ENCODE measurements at regions not wholly inside any gene's neighbourhood (a gene's known extent, or its start where the extent isn't known, plus 50 kb on each side); places are given as distances from the start of the nearest gene placed in this dataset.

DNA sequence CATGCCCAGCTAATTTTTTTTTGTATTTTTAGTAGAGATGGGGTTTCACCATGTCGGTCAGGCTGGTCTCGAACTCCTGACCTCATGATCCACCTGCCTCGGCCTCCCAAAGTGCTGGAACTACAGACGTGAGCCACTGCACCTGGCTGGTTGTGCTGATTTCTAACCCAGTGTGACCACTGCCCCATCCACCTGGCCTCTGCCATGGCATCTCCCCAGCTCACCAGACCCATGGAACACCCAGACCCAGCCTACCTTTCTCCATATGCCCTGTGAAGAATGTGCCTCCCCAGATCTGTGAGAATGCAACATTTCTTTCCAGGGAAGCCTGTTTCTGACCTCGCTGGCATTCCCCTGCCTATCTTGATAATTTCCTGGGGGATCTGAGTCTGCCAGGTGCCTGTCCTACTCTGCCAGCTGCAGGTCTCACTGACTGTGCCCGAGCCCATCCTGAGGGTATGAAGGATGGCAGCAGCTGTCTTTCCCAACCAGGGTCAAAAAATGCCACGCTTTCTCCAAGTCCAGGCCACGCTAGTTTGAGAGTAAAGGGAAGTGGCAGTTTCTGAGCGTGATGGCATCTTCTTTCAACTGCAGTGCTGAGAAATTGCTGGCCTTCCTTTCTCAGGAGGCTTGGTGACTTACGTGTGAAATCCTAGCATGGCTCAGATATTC lies 324.4 kb upstream of the ZNF32 start:
- DNase-seq (ENCODE audit: low read depth in 2 of 2) = no peak

- no peak for DNase-seq (ENCODE audit: low read depth in 2 of 2)
Observed at GRCh38 chr10:43971981-43972380, 323.3 kb upstream of the ZNF32 start.

DNA sequence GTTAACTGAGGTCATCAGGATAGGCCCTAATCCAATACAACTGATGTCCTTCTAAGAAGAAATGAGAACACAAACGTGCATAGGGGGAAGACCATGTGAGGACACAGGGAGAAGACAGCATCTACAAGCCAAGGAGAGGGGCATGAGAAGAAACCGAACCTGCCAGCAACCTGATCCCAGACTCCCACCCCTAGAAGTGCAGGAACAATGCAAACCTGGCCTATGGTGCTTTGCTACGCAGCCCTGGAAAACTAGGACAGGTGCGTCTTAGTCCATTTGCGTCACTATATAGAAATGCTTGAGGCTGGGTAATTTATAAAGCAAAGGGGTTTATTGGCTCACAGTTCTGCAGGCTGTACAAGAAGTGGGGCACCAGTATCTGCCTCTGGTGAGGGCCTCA lies 322.6 kb upstream of the ZNF32 start:
- DNase-seq (ENCODE audit: low read depth in 2 of 2) = no peak

- DNase-seq (ENCODE audit: low read depth in 2 of 2) = no peak
Observed at GRCh38 chr10:43970717-43971116, 322.0 kb upstream of the ZNF32 start.

DNA sequence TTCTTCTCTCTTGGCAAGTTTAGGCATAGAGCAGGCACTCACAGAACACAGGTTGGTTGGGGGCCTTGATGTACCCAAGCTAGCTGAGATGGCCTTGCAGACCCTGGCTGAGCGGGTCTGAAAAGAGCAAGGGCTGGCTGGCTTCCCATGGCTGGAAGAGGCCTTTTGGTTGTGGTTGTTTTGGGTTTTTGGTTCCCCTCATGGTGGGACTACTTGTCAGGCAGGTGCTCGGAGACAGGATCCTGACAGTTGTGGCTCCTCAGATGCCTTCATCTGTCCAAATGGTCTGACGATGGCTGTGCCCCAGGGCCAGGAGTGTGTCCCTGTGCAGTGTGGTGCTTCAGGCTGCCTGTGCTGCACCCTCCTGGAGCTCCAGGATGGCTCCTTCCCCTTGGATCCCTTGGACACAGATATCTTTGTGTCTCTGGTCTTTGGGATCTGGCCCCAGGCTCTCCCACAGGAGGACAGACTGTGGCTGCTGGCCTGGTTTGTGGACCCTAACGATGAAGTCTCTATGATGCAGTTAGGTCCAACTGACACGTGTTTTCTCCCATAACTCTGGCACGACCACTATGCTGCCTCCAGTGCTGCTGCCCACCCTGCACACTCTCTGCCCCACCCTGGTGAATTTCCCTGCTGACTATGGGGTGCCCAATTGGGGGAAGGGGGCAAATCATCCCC lies 321.5 kb upstream of the ZNF32 start:
- DNase-seq (ENCODE audit: low read depth in 2 of 2) = no peak

DNA sequence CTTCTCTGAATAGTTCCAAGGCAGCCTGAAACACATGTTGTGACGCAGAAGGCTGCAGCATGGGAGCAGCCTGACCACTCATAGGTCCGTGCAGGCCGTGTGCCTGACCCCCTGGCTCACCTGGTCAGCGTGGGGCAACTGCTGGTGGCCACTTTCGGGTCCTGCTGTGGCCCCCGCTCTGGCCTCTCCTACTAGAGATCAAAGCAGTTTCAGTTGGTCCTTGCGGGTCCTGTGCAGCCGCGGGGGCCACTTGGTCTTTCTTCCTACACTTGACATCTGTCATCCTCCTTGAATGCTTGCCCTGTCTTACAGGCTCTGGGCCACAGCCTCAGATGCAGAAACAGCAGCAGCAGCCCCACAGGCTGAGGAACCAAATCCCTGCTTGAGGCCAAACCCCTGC lies 320.8 kb upstream of the ZNF32 start:
- DNase-seq (ENCODE audit: low read depth in 2 of 2) = no peak

DNA sequence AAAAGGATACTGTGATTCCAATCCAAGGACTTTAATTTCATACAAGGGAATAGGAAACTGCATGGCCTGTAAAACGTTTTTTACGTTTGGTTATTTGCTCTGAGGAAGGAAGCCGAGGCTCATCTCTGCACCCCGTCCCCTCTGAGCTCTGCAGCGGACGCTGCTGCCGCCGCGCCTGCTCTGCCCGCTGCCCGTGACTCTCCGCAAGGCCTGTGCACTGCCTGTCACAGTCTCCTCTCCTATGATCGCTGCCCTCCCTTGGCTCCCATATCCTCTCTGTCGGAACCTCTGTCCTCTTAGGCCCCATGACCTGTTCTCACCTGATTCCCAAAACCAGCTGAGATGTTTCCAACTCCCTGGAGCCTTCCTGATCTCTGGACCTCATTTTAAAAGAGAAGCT lies 320.3 kb upstream of the ZNF32 start:
- DNase-seq (ENCODE audit: low read depth in 2 of 2) = no peak

- no peak for DNase-seq (ENCODE audit: low read depth in 2 of 2)
Observed at GRCh38 chr10:43968076-43968475, 319.4 kb upstream of the ZNF32 start.

DNA sequence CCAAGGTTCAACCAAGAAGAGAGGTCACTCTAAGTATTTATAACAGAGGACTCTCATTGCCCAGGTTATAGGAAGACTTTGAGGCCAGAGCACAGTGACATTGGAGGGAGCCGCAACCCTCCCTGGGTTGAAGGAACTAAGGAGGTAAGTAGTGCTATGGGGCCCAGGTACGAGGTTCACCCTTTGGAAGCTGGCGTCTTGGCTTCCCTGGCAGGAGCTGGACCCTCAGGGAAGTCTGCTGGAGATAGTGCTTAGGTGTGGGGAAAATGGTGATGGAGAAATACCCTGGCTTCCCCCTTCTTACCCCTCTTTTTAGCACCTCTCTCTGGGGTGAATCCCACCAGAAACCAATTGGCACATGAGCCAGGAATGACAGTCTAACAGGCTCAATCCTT lies 317.9 kb upstream of the ZNF32 start:
- DNase-seq (ENCODE audit: low read depth in 2 of 2) = no peak

DNA sequence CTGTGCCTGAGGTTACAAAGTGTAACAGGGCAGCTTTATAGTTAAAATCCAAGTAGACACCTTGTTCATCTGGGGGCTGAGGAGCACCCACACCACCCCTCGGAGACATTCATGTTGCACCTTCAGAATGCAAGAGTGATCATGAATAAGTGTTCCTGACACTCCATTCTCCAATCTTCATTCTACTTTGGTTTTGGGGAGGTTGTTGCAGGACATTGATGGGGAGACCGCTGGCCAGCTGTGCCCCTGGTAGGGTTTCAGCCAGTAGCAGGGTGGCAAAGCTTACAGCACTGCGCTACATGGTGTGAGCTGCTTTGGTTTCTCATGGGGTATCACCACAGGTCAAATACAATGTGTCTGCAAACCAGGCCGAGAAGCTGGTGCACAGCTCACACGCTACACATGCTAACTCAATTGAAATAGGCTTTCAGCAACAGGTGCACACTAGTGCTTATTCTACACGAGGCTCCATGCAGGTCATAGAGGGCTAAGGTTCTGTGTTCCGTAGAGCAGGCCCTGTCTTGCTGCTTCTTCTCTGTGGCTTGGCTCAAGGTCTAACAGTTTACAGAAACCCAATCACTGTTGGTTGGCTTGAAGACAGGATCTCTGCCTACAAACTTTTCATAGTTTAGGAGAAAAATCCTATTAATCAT lies 317.4 kb upstream of the ZNF32 start:
- DNase-seq (ENCODE audit: low read depth in 2 of 2) = no peak

DNA sequence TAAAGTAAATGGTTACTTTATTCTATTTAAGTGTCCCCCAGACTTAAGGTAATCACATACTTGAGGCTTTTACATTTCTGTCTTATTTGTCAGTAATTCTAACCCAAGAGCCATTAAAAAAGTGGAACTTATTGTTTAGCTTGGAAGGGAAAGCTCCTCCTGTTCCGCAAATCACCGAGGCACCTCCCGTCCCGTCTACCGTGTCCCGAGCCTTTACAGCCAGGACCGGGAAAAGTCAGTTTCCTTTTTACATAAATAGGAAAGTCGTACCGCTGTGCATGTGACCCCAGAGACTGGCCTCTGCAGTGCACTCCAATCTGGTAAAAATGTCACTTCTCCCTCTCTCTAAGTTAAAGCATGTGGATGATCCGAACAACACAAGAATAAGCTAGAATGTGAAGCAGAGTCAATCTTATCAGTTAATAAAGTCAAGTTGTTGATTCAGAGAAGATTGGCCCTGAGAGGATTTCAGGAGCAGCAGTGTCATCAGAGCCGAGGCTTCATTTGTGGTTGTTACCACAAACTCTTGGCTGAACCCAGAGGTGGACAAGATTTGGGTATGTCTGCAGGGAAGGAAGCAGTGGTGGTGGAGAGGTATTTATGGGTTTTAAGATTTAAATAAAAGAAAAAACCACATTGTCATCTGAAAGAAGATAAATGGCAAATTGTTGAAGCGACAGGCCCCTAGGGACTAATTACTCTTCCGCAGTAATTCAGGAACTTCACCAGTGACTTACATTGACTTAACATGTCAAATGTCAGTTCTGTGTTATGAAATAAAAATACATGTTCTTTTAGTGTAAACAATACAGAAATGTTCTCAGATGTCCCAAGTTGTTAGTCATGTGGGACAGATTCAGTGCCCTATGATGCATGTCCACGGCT lies 316.6 kb upstream of the ZNF32 start:
- DNase-seq (ENCODE audit: low read depth in 2 of 2) = no peak

- DNase-seq (ENCODE audit: low read depth in 2 of 2) = no peak
Observed at GRCh38 chr10:43964486-43964885, 315.8 kb upstream of the ZNF32 start.

DNA sequence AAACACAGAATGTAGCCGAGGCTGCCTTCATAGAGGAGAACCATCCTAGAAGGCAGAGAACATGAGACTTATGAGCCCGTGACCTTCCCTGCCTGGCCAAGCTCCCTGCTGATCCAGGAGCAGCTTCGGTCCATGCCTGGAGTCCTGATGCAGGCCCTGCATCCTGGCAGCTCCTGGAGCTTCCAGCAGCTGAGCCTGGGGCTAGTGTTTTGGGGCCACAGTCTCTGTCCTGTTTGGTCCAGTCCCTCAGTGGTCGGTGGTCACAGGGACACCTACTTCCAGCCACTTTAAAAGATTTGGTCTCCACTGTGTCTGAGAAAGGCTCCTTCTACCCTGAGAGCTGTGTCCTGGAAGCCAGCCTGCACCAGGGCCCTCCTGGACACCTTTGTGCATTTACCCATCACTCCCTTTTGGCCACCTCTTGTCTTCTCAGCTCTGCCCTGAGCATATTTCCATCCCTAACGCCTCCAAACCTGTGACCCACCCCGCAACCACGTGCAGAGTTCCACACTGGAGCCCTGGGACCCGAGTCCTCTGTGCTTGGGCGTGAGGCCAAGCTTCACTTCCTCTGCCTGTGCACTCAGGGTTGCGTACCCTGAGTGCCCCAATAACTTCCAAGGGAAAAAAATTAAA lies 315.2 kb upstream of the ZNF32 start:
- no peak for DNase-seq (ENCODE audit: low read depth in 2 of 2)

GRCh38 chr10:43963379-43963778 lies 314.7 kb upstream of the ZNF32 start:
- no peak for DNase-seq (ENCODE audit: low read depth in 2 of 2)

DNA sequence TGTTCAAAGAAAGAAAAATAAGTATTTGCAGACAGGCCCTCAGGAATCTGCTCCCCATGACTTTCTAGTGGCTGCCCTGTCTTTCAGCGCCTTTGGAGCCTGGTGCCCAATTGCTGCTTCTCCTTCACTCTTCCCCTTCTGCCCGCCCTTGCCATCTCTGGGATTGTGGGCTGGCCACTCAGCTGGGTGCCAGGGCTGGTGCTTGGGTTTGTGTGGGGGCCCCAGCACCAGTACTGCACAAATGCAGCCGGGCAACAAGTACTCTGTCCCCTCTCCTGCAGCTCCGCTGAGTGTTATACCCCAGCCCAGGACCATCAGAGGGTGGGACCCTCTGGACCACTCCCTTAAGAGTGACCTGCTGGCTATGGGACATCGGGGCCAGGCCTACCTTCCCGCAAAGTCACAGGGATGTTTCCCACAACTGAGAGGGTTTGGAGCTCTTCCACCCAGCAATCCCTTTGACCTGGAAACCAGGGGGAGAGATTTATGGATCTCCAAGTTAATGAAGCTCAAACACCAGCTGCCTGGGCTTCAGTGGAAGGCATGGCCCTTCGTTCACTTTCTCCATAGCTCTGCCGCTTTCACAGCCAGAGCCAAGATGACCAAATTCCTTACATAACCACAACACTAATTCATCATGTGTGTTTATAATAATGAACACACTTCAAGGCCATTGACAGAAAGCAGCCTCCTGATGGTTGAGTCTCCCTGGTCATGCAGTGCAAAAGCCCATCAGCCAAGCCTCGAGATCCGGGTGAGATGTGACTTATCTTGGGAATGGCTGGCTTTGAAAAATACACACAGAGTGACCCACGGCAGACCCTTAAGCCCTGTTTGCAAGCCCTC lies 313.9 kb upstream of the ZNF32 start:
- DNase-seq (ENCODE audit: low read depth in 2 of 2) = no peak

- no peak for DNase-seq (ENCODE audit: low read depth in 2 of 2)
Observed at GRCh38 chr10:43961523-43962345, 313.1 kb upstream of the ZNF32 start.

DNA sequence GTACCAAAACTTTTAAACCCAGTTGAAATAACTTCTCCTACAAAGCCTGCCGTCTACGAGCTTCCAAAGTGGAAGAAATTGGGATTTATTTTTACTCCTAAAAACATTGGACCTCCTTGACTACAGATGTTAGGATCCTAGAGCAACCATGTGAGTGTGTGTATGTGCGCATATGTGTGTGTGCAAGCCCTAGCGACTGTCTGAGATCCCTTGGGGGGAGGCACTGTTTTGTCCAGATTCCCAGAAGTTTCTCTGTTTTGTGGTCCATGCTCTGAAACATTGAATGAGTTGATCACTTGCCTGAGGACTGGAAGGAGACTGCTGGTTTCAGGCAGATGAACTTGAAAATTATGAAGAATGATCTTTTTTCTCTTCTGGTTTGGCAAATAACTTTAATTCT lies 312.3 kb upstream of the ZNF32 start:
- no peak for DNase-seq (ENCODE audit: low read depth in 2 of 2)

DNA sequence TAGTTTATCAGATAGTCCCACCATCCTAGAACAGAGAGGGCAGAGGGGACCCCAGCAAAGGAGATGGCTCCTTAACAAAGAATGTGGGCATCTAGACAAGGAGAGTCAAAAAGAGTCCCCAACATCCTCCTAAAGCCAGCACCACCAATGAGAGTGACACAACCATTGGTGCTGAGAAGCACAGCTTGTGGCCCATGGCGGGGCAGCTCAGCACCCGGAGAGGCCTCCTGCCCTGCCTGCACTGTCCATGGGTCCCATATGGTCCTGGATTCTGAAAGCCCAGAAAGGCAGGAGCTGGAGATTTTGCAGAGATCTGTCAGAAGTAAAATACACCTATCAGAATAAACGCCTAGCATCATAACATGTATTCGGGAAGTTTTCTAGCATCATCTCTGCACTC lies 311.8 kb upstream of the ZNF32 start:
- no peak for DNase-seq (ENCODE audit: low read depth in 2 of 2)

GRCh38 chr10:43960135-43960415 lies 311.4 kb upstream of the ZNF32 start:
- no peak for DNase-seq (ENCODE audit: low read depth in 2 of 2)
